NCI-H446 treated with DMSO at 0.1 percent for 48 hours (cell line): ENCODE measurements at regions not wholly inside any gene's neighbourhood (a gene's known extent, or its start where the extent isn't known, plus 50 kb on each side); places are given as distances from the start of the nearest gene placed in this dataset.

Source experiments
- DNase-seq: peaks from one replicate; lab custom pipeline; 2025; lab: John Stamatoyannopoulos, UW

GRCh38 chr5:173719731-173720082 lies 103.3 kb upstream of the BOD1 start:
- DNase-seq = no peak

- no peak for DNase-seq
These were observed 104.0 kb upstream of the BOD1 start for GRCh38 chr5:173720286-173720952.

DNA sequence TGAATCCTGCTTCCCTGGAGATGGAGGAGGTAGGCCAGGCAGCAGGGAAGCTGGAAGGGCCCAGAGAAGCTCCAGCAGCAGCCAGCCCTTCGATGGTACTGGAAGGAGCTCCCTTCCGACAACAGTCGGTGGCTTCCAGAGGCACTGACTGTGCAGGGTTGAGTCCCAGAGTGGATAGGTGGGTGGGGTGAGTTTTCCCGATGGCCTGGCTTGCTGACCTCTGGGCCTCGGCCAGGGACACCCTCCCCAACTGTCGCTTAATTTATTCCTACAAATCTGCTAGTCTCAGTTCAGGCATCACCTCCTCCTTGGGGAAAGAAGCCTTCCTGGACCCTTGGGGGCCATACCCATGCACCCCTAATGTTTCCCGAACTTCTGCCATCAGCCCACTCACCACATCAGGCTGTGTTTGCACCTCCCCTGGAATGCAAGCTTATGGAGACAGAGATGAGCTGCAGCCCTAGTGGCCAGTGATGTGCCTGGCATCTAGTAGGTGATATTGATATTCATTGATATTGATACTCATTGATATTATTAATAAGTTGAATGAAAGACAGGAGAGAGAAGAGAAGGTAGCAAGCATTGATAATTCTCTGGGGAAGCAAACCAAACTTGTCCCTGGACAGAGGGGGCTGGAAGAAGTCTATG lies 104.6 kb upstream of the BOD1 start:
- no peak for DNase-seq

- no peak for DNase-seq
These were observed 105.3 kb upstream of the BOD1 start for GRCh38 chr5:173721601-173722232.

GRCh38 chr5:173726846-173727557 lies 110.6 kb upstream of the BOD1 start:
- no peak for DNase-seq

- no peak for DNase-seq
These were observed 111.7 kb upstream of the BOD1 start for GRCh38 chr5:173727839-173728778.

- no peak for DNase-seq
These were observed 112.8 kb upstream of the BOD1 start for GRCh38 chr5:173729079-173729765.

DNA sequence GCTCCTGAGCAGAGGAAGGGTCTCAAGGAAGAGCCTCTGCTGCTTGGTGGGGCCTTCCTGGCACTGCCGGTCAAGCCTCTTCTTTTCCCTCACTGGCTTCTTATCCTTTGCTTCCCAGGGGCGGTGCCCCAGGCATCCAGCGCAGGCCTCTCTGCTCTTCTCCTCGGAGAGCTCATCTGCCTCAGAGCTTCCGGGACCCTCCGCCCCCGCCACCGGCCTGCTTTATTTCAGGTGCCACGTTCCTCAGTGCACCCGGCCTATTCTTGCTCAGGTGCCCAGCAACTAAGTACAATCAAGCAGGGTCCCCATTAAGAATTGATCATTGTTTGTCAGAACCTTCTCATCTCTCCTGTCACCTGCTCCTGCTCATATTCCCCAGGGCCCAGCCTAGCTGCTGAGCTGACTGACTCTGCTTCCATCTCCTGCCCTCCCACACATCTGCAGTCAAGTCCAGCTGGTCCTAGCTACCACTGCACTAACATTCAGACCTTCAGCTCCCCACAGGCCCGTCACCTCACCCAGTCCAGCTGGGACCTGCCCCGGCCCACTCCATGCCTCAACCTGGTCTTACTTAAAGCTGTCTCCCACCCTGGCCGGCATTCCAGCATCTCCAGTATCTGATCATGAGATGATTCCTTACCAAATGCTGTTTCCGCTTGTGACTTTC lies 114.3 kb upstream of the BOD1 start:
- no peak for DNase-seq

- DNase-seq = no peak
These were observed 116.6 kb upstream of the BOD1 start for GRCh38 chr5:173733021-173733420.

DNA sequence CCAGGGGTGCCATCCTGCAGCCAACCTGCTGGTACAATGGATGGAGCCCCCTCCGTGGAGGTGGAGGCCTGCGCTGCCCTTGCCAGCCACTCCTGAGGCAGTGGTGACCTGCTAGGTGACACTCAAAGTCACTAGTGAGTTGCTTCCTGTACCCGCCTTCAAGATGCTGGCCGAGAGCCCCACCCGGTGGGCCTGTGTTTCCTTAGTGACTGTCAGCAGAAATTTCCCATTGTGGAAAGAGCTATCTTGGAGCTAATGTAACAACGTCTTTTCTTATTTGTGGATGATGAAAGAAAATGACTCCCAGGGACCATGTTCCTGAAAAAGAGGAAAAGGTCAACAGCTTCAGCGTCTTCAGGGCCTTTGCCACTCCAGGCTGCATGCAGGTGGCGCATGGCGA lies 117.0 kb upstream of the BOD1 start:
- no peak for DNase-seq

- DNase-seq = no peak
These were observed 117.5 kb upstream of the BOD1 start for GRCh38 chr5:173733831-173734501.

GRCh38 chr5:173734716-173735115 lies 118.3 kb upstream of the BOD1 start:
- DNase-seq = no peak

GRCh38 chr5:173735184-173735583 lies 118.7 kb upstream of the BOD1 start:
- DNase-seq = no peak

GRCh38 chr5:173735691-173736090 lies 119.2 kb upstream of the BOD1 start:
- no peak for DNase-seq

DNA sequence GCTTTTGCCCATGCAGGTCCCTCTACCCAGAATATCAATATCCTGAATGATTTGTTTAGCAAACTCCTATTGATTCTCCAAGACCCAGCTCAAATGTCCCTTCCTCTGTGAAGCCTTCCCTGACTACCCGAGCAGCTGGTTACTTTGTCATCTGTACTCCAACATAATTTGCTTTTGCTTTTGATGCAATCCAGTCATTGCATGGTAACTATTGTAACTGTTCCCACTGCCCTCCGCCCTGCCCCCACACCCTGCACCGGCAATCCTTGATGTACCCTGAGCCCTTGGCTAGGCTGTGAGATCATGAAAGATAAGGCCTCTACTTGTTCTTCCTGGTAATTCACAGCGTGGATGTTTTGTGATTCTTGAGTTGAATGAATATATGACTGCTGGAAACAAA lies 119.9 kb upstream of the BOD1 start:
- no peak for DNase-seq

GRCh38 chr5:173736923-173737412 lies 120.5 kb upstream of the BOD1 start:
- DNase-seq = no peak

GRCh38 chr5:173739741-173740140 lies 123.3 kb upstream of the BOD1 start:
- no peak for DNase-seq

DNA sequence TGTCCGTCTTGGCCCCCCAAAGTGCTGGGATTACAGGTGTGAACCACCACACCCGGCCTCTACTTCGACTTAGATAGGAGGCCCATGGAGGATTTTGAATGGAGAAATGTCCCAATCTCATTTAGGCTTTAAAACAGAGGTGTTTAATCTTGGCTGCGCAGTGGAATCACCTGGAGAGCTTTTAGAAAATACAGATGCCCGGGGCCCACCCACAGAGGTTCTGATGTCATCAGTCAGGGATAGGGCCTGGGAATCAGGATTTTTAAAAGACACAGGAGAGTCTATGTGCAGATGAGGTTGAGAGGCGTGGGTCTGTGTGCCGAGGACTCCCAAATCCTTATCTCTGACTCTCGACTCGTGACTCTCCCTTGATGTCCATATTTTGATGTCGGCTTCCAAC lies 124.0 kb upstream of the BOD1 start:
- no peak for DNase-seq

- no peak for DNase-seq
These were observed 124.6 kb upstream of the BOD1 start for GRCh38 chr5:173741087-173741486.
